HG02678 (cell line): ENCODE measurements at regions not wholly inside any gene's neighbourhood (a gene's known extent, or its start where the extent isn't known, plus 50 kb on each side); places are given as distances from the start of the nearest gene placed in this dataset.

Experiments
- ATAC-seq: cut with Tn5 transposase; IDR thresholded peaks from one replicate; pipeline ENCODE4 v1.9.1; 2021; ENCODE audit warnings: mild to moderate bottlenecking, moderate library complexity; ENCODE audit not compliant: unreplicated experiment

- ATAC-seq, result no peak
These were observed 617.4 kb upstream of the NRXN1 start for GRCh38 chr2:51649366-51649765.

- no peak for ATAC-seq
These were observed 606.9 kb upstream of the NRXN1 start for GRCh38 chr2:51638811-51639210.

GRCh38 chr2:51633073-51633472 lies 601.1 kb upstream of the NRXN1 start:
- no peak for ATAC-seq

- no peak for ATAC-seq
These were observed 597.5 kb upstream of the NRXN1 start for GRCh38 chr2:51629406-51629805.

GRCh38 chr2:51628917-51629316 lies 597.0 kb upstream of the NRXN1 start:
- ATAC-seq, result no peak

- ATAC-seq, result no peak
These were observed 593.1 kb upstream of the NRXN1 start for GRCh38 chr2:51624995-51625394.

- no peak for ATAC-seq
These were observed 588.9 kb upstream of the NRXN1 start for GRCh38 chr2:51620796-51621195.

- no peak for ATAC-seq
These were observed 588.0 kb upstream of the NRXN1 start for GRCh38 chr2:51619961-51620360.

- ATAC-seq, result no peak
These were observed 580.5 kb upstream of the NRXN1 start for GRCh38 chr2:51612387-51612786.

- ATAC-seq, result no peak
These were observed 569.8 kb upstream of the NRXN1 start for GRCh38 chr2:51601706-51602105.

GRCh38 chr2:51597086-51597485 lies 565.2 kb upstream of the NRXN1 start:
- ATAC-seq, result no peak

- ATAC-seq, result no peak
These were observed 563.9 kb upstream of the NRXN1 start for GRCh38 chr2:51595836-51596235.

- ATAC-seq, result no peak
These were observed 549.8 kb upstream of the NRXN1 start for GRCh38 chr2:51581636-51582267.

GRCh38 chr2:51579412-51579811 lies 547.5 kb upstream of the NRXN1 start:
- no peak for ATAC-seq

GRCh38 chr2:51575181-51575580 lies 543.2 kb upstream of the NRXN1 start:
- no peak for ATAC-seq

GRCh38 chr2:51559026-51559425 lies 527.1 kb upstream of the NRXN1 start:
- ATAC-seq, result no peak

- ATAC-seq, result no peak
These were observed 521.5 kb upstream of the NRXN1 start for GRCh38 chr2:51553476-51553875.

- no peak for ATAC-seq
These were observed 503.8 kb upstream of the NRXN1 start for GRCh38 chr2:51535763-51536162.

GRCh38 chr2:51534166-51534565 lies 502.2 kb upstream of the NRXN1 start:
- ATAC-seq, result no peak

GRCh38 chr2:51528156-51528555 lies 496.2 kb upstream of the NRXN1 start:
- no peak for ATAC-seq

GRCh38 chr2:51526766-51527165 lies 494.8 kb upstream of the NRXN1 start:
- ATAC-seq, result no peak

- no peak for ATAC-seq
These were observed 484.7 kb upstream of the NRXN1 start for GRCh38 chr2:51516667-51517066.

GRCh38 chr2:51511002-51511401 lies 479.1 kb upstream of the NRXN1 start:
- peak; percentile 79 for ATAC-seq
